Sciatic nerve (tissue), 2 donors: ENCODE measurements at regions not wholly inside any gene's neighbourhood (a gene's known extent, or its start where the extent isn't known, plus 50 kb on each side); places are given as distances from the start of the nearest gene placed in this dataset.
"Not testable (repeated sequence)": the region's sequence is repeated elsewhere in the genome, so short reads cannot be mapped to it uniquely, and the experiment has no call there.

Source experiments
- ATAC-seq: fragments of 200-7000 bp; cut with Tn5 transposase; one replicate; pipeline ENCODE4 v1.9.1; 2020; ENCODE audit warnings: mild to moderate bottlenecking, moderate library complexity
- DNase-seq: peaks from one replicate; pipeline ENCODE4 v3.0.0-alpha.2; 2020; ENCODE audit warnings: low spot score
- intact Hi-C: fragments of 100-400 bp; cut with DNase I; formaldehyde crosslinking; loops from one replicate; pipeline ENCODE4 v1.14.2; 2022
- donor health status: DM: no; HTN: no; CAD: no.
- donor health status: DM: no; HTN: no; CAD: no.

DNA sequence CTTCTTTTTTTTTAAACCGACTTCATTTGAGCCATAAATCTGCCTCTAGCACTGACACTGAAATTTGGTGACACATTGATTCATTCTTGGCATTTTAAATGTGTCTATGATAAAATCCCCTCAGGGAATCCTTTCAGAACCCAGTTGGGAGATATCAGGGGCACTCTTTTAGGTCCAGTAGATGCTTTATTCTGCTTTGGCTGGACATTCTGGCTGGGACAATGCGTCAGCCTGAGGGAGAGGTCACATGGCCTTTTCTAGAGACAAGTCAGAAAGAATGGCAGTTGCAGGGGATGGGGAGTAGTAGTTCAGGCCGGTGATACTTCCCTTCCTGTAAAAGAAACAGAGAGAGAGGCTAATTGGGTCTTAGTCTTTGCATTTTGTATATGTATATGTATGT, 63.1 kb downstream of the TRIM43 start:
- not testable (repeated sequence) for ATAC-seq

DNA sequence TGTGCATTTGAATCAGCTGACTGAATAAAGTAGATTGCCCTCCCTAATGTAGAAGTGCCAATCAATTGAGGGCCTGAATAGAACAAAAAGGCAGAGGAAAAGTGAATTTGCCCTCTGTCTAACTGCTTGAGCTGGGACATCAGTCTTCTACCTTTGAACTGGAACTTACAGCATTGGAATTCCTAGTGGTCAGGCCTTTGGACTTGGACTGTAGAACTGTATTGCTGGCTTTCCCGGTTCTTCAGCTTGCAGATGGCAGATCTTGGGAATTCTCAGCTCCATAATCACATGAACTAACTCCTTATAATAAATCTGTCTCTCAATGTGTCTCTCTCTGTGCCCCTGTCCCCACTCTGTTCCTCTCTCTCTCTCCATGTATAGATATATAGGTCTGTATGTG, 64.8 kb downstream of the TRIM43 start:
- DNase-seq, intact Hi-C loops: not testable (repeated sequence)

More for the DNA sequence above, 63.1 kb downstream of the TRIM43 start:
- intact Hi-C loops, DNase-seq: not testable (repeated sequence)

DNA sequence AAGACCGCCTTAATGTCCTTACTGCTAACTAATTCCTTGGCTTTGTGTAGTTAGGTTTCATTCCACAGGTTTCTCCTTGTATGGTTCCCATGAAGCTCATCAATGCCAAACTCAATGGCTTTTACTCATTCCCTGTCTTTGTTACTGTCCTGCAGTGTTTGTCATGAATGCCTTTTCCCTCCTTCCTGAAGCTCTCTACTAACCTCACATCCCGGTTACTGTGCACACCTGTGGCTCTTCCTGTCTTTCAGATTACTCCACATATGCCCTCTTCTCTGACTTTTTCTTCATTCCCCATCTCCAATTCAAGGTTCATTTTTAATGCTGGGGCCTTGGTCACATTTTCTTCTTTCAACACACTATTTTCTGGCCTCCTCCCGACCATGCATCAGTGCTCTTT, 66.1 kb downstream of the TRIM43 start:
- intact Hi-C loops, DNase-seq, ATAC-seq: not testable (repeated sequence)

More for the DNA sequence above, 64.8 kb downstream of the TRIM43 start:
- ATAC-seq = not testable (repeated sequence)

DNA sequence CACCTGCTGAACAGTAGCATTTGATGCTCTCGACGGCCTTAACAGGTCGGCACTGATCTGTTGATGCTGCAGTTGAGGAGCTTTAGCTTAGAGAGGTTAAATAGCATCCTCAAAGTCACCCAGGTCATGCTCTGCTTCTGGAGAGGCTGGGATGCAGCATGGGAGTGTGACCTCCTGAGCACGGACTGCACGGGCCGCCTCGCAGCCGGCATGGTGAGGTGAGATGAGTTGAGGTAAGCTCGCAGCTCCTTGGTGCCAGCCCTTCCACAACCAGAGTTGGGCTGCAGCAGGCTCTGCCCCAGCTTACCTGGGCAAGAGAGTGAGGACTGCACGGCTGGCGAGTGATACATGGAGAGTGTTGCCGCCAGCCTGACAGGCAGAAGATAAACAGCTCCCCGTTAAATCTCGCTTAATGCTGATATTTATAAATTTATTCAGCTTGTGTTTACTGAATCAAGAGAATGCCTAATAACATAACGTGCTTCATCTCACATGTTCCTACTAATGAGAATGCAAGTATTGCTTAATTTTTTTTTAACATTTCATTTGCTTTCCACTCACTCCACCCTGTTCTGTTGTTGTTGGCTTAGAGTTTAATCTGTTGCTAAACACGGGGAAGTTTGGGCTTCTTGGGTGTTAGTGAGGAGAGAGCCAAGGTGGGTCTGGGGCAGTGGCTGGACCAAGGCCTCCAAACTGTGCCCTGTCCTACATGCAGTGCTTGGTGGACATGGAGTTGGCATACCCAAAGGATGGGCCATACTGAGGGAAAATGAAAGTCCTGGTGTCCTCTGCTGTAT, 69.2 kb downstream of the TRIM43 start:
- DNase-seq, ATAC-seq, intact Hi-C loops: not testable (repeated sequence)

DNA sequence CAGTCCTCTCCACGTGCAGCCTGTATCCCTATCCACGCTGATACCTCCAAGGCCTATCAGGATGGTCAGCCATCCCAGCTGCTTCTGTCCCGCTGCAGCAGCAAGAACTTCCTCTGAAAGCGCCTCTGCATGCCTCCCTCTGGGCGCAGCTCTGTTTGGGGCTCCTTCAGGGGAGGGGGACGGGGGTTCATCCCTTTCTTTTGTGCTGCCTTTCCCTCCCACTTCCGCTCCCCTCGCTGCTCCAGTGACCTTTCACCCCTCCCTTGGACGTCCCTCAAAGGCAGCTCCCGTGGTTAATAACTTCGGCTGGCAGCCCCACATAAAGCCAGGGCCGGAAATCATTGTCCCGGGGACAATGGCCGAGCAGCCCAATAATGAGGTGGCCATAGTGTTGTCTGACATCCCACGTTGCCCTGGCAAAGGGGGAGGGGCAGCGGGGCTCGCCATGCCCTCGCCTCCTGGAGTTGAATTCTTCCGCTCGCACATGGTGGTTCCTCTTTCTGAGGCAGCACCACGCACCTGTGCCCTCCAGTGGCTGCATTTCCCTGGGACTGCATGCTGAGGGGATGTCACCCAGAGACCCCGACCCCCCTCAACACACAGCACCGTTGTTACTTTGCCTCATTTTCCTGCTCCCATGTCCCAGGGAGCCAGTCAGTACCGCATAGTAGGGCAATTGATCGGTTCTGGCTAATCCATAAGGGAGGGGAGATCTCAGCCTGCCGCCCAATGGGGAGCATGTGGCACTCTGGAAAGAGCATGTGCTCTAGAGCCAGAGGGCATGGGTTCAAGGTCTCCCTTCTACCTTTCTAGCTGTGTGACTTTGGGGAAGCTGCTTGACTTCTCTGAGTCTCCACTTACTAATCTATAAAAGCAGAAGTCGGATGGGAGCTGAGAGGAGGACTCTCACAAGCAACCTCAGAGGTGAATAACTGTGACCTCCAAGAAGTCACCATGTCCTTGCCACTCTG, 72.0 kb downstream of the TRIM43 start:
- ATAC-seq, intact Hi-C loops, DNase-seq: not testable (repeated sequence)

DNA sequence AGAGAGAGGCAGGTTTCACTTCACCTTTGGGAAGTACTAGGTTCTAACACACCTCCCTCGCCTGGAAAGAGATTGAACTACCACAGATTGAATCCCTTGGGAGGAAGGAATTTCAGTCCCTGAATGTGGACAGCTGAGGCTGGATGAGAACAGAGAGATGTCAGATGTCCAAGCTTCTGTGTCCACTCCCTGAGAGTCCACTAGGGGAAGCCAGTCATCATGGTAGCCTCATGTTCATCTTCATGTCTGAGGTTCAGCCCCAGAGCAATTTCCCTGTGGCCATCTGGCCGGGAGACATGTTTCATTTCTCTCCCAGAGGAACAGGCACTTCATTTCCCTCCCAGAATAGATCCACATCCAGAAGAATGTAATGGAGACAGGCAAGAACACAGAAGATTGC, 74.8 kb downstream of the TRIM43 start:
- intact Hi-C loops, ATAC-seq, DNase-seq: not testable (repeated sequence)

DNA sequence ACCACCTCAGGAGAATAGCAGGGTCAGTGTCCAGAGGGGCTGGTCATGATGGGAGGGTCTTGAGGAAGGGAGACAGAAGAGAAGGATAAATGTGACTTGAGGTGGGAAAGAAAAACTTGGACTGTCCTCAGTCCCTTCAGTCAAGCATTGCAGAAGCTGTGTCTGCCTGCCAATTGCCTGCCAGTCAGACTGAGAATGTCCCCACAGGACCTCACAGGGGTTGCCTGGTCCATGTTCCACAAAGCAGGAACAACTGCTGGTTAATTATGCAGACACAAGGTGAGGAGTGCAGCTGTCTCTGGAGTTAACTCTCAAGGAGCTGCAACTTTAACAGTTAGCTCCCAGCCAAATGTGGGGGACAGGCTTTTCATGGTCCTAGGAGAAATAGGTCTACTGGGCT, 75.7 kb downstream of the TRIM43 start:
- ATAC-seq = no peak
- no peak for DNase-seq
- intact Hi-C loops = no loop called here

DNA sequence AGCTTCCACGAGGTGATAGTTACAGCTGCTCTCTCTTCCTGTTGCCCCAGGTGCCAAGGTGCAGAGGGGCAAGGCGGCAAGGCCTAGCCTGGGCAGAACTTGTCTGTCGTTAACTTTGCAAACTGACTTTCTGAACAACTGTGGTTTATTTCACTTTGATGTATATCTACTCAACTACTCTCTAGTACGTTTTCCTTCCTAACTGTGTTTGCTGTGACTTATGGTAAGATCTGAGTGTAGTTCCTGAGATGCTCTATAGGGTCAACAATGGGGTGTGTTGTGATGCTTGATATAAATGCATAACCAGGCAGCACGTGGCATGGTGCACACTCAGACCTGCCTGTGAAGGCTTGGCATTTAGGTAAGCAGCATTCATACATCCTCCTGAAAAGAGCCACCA, 77.1 kb downstream of the TRIM43 start:
- DNase-seq, intact Hi-C loops, ATAC-seq: not testable (repeated sequence)

DNA sequence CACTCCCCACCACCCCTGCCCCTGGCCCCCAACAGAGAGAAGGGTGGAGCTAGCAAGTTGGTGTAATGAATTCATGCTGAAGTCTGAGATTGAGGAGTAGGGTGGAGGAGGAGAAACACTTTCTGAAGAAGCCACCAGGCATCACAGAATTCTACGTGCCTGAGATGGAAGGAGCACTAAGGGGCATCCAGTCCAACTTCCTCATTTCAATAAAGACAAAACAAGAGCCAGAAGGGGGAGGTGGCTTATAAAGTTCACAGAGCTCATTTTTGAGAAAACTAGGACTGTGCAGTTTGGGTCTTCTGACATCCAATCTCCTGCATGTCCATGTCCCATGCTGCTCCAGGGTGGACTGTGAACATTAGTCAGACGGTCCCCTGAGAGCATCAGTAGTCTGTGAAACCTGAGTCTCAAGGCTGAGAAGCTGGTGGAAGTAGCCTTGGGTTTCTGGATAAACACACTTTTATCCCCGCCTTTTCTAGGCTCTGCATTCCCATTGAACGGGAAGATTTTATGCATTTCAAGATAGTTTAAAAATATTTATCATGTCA, 77.7 kb downstream of the TRIM43 start:
- DNase-seq (no peak), ATAC-seq (no peak)
- intact Hi-C loops = no loop called here

DNA sequence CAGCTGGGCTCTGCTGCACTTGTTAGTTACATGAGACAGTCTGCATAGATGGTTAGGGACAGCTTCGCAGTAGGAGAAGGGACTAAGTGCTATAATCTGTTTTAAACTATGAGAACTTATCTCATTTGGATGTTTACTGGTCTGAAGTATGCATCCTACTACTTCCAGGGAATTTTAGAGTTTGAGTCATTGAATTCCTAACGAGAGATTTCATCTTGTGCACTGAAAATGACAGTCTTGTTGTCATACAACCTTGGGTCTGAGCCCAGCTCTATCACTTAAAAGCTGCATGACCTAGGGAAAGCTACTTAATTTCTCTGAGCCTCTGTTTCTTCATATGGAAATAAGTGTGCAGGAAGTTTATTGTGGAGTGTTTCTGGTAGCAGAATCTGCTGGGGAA, 78.4 kb downstream of the TRIM43 start:
- intact Hi-C loops = no loop called here
- no peak for ATAC-seq

DNA sequence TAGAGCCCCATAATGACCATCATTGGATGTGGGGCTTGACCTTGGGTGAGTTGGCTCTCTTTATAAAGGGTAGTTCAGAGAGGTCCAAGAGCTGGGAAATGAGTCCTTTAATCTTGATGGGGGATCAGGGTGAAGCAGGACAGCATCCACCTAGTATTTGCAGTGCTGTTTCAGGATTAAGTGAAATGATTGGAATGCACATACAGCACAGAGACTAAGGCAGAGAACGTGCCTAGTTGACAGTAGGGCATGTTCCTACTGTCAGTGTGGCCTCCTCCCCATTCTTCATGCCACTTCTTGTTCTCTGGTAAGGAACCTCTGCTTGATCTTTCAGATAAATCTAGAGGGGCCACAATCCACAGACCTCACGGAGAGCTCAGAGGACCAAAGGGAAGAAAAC, 78.9 kb downstream of the TRIM43 start:
- intact Hi-C loops = no loop called here
- no peak for ATAC-seq

More for the DNA sequence above, 78.4 kb downstream of the TRIM43 start:
- no peak for DNase-seq

DNA sequence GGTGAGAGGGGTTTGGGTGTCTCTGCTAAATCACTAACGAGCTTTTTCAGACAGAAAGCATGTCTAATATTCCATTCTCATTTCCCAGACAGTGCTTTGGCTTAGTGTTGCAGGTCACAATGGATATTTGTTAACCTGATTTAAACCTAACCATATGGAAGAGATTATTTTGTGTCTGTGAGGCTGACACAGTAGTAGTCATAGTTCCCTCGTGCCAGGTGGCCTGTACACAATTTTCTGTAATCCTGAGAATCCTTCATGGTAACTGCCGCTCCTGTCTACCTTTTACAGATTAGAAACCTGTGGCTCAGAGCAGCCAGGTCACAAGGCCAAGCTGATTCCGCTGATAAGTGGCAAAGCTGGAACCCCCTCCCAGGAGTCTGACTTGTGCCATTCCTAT, 79.4 kb downstream of the TRIM43 start:
- DNase-seq, ATAC-seq, intact Hi-C loops: not testable (repeated sequence)

More for the DNA sequence above, 78.9 kb downstream of the TRIM43 start:
- DNase-seq = no peak

DNA sequence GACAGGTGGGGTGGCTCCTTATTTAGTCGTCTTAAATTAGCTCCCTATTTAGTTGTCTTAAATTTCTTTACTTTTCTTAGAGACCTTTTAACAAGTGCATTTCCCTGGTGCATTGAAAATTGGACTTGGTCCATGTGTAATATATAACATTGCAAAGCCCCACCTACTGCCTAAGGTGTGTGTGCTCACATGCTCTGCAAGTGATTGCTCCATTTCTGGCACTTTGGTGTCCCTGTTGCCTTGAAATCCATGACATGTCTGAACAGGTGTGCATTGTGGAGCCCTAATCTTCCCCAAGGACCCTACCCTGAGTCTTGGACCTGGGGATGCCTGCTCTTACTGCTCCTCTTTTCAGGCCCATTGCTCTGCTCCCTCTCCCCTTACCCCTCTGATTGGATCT, 80.2 kb downstream of the TRIM43 start:
- DNase-seq, intact Hi-C loops, ATAC-seq: not testable (repeated sequence)

DNA sequence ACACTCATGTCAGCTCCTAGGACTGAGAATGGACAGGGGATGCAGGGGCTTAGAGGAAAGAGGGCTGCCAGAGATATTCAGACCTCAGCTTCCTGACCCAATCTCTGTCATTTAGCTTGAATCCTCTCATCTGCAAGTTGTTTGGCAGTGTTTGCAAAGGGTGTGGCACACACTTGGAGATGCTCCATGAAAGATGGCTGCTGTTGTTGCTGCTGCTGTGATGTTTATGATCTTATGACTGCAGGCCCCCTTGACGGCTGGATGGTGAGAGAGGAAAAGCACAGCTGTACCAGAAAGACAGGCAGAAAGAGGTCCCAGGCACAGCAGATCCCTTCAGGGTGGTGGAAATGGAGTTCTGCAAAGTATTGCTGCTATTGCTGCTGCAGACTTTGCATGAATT, 80.7 kb downstream of the TRIM43 start:
- ATAC-seq, DNase-seq, intact Hi-C loops: not testable (repeated sequence)

DNA sequence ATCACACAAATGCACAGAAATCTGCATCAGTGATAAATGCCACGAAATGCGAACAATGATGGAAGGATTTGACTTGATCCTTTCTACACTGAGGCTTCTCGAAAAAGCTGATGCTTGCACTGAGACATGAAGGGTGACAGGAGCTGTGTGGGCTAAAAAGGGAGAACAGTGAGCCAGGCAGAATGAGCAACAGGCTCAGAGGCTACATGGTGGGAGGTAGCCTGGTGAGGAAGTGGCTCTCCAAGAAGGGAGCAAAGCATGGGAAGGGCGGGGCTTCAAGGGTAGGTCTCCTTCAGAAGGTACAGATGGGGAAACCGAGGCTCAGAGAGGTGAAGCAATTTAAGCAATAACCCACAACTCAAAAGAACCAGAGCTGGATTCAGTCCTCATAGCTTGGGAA, 82.4 kb downstream of the TRIM43 start:
- intact Hi-C loops = no loop called here

DNA sequence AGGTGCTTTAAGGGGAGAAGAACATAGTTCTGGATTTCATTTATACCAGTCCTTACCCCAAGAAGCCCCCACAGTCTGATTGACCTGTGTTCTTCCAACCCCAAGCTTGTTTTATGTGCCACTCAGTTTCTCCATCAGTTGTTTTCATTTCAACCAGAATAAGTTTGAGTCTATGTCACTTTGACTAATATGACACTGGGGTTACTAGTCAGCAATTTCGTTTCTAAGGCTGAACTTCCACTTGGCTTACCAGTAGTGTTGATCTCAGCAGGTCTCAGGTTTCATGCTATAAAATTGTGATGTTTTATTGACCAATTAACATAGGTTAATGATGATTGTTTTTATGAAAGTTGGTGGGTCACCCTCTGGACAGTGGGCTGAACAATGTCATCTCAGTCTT, 84.8 kb downstream of the TRIM43 start:
- DNase-seq, ATAC-seq, intact Hi-C loops: not testable (repeated sequence)

More for the DNA sequence above, 82.4 kb downstream of the TRIM43 start:
- DNase-seq (no peak), ATAC-seq (no peak)

DNA sequence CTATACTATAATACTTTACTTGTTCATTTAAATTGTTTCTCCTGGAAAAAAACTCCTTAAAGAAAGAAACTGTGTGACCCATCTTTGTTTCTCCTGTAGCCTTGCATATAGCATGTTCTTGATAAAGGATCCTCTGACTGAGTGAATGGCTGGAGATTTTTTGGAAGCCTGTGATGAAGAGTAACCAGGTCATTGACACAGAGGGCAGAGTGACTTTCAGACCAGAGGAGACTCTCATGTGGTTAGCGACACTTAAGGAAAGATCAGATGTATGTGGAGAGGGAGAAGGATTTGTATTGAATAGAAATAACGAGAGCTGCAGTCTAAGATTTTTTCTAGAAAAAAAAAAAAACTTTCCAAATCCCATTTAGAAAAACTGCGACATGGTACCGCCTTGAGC, 85.5 kb downstream of the TRIM43 start:
- intact Hi-C loops = no loop called here
- DNase-seq (no peak), ATAC-seq (no peak)

DNA sequence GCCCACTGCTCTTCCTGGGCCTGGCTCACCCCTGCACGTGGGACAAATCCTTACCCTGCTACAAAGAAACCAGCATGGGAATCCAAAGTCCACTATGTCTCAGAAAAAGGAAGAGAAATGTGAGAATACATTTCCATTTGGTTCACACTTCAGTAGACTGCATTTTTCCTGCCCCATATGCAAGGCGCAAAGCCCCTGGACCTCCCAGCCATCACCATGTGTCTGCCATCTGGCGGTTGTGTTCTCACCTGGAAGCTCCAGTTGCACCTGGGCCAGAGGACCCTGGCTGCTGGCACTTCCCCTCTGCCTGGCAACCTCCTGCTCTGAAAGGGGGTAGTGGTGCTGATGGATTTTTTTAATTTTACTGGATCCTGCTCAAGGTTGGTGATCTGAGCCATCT, 86.0 kb downstream of the TRIM43 start:
- DNase-seq, intact Hi-C loops, ATAC-seq: not testable (repeated sequence)

DNA sequence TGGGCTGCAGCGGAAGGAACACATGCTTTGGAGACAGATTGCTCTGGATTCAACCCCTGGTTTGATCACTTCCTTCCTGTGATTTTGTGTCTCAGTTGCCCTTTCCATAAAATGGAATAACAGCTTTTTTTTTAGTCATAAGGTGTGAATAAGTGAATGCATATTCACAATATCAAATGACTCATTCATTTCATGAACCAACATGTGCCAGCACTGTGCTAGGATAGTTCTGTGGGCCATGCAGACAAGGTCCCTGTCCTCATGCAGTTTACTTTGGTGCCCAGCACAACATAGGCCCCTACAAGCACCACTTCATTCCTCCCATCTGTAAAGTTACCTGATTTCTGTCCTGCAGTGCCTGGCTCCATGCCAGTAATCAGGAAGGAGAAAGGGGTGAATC, 89.4 kb downstream of the TRIM43 start:
- intact Hi-C loops, DNase-seq, ATAC-seq: not testable (repeated sequence)
